ENCODE measurements at regions not wholly inside any gene's neighbourhood (a gene's known extent, or its start where the extent isn't known, plus 50 kb on each side); places are given as distances from the start of the nearest gene placed in this dataset.

- TF ChIP-seq CTCF (IDR thresholded peaks at IDR 0.05) (no peak), ZFX (IDR thresholded peaks at IDR 0.05; ENCODE audit: borderline replicate concordance) (no peak)
These were observed 77.7 kb downstream of the TMEM174 start for GRCh38 chr5:73250645-73251044.

All from 22Rv1 (cell line).